HG03432 (cell line): ENCODE measurements at regions not wholly inside any gene's neighbourhood (a gene's known extent, or its start where the extent isn't known, plus 50 kb on each side); places are given as distances from the start of the nearest gene placed in this dataset.
"Not testable (repeated sequence)": the region's sequence is repeated elsewhere in the genome, so short reads cannot be mapped to it uniquely, and the experiment has no call there.

ENCODE experiments used
- ATAC-seq: cut with Tn5 transposase; IDR thresholded peaks from one replicate; pipeline ENCODE4 v1.9.1; 2021; ENCODE audit warnings: mild to moderate bottlenecking, moderate library complexity; ENCODE audit not compliant: unreplicated experiment

DNA sequence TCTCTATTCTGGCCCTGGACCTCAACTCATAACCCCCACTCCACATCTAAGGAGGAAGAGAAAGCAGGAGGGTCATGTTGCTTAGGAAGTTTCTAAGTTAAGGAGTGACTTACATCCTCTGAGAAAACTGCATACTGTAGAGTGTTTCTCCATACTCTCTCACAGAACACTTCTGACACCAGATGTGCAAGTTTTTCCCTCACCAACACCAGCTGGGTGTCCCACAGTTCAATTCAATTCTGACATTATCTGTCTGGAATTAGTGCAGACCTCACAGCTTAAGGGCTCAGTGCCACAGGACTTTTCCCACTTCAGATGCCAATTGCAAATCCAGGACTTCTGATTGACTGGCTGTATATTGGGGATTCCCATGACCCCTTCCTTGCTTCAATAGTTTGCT lies 89.0 kb upstream of the SFRP2 start:
- no peak for ATAC-seq

DNA sequence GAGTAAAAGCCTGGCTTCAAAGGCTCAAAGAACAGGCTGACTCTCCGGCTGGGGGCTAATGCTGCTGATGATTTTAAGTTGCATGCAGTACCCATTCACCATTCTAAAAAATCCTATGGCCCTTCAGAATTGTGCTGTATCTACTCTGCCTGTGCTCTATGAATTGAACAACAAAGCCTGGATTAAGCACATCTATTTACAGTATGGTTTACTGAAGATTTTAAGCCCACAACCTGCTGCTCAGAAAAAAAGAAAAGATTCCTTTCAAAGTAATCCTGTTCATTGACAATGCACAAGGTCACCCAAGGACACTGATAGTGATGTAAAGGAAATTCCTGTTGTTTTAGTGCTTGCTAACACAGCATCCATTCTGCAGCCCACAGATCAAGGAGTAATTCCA lies 84.9 kb upstream of the SFRP2 start:
- no peak for ATAC-seq

DNA sequence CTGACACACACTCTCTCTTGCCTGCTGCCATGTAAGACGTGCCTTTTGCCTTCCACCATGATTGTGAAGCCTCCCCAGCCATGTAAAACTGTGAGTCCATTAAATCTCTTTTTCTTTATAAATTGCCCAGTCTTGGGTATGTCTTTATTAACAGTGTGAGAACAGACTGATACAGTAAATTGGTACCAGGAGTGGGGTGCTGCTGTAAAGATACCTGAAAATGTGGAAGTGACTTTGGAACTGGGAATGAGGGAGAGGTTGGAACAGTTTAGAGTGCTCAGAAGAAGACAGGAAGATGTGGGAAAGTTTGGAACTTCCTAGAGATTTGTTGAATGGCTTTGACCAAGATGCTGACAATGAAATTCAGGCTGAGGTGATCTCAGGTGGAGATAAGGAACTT lies 77.9 kb upstream of the SFRP2 start:
- not testable (repeated sequence) for ATAC-seq

DNA sequence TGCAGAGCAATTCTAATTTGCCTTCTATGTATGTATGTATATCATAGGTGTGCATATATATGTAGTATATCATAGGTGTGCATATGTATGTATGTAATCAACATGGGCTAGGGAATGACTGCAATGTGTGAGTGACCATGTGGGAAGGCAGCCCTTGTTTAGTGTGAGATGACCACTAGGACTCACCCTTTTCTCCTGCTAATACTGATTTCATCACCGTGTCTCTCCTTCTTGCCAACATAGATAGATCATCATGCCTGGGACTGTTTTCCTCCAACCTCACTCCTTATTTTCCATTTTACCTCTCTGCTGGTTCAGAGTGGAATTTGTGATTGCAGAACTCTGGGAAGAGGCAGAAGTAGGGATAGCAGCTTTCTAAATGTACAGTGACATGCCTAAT lies 63.6 kb upstream of the SFRP2 start:
- no peak for ATAC-seq

DNA sequence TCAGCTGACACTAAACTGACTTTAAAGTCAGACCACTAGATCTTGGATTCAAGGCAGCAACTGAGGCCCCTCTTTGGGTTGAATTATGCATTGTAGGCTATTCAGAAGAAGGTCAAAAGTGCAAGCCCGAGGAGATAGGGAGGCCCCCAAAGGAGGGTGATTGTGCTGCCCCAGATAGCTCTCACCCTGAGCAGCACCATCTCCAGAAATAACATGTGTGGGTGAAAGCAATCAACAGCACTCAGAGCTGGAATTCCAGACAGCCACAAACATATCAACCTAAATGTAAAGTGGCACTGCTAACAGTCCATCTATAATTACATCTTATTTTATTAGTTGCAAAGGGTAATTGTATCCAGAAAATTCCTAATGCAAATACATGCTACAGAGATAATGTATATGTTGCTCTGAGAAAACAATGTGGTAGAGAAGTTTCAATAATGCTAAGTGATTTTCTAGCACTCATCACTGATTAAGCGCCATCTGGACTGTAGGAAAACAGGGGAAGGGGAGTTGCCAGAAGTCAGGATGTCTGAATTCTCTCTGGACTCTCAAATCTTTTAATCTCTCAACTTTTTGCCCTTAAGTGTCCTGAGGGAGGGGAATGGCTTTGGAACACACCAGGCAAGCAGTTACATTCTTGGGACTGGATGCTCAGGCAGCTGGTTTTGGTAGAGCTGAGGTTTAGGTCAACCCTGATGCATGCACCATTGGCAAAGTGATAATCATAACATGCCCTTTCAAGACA lies 61.8 kb upstream of the SFRP2 start:
- ATAC-seq, result no peak

DNA sequence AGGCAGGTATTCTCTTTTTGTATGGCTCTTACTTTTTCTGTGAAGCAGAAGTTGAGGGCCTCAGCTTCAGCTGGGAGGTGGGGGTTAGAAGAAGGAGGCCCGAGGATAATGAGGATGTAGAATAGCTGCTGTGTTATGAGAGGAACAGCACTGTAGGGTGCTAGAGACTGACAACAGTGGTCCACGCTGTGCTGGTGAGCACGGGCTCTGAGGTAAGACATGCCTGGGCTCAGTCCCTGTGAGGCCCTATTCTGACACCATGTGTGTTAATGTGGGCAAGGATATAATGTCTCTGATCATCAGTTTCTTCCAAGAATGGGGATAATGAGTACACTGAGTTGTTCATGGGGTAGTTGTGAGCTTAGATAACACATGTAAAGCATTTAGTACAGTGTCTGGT lies 55.3 kb upstream of the SFRP2 start:
- no peak for ATAC-seq
